ENCODE measurements at regions not wholly inside any gene's neighbourhood (a gene's known extent, or its start where the extent isn't known, plus 50 kb on each side); places are given as distances from the start of the nearest gene placed in this dataset.

- TF ChIP-seq CTCF (IDR thresholded peaks at IDR 0.05; ENCODE audit: insufficient read depth, low read length, severe bottlenecking): no peak
- Histone ChIP-seq H3K27me3 (ENCODE audit: control insufficient read depth, insufficient read depth, low read length) (no peaks in the 10 kb centered on the region), H3K4me3 (ENCODE audit: low read depth, low read length) (no peak overlapping the region), H3K36me3 (ENCODE audit: control insufficient read depth, insufficient read depth, low read length) (no peaks in the 10 kb centered on the region)
- DNase-seq (ENCODE audit: low read depth) (peak; percentile 18), FAIRE-seq (no peak)
These were observed 118.5 kb upstream of the OTUD4 start for GRCh38 chr4:145298885-145299284.

DNA sequence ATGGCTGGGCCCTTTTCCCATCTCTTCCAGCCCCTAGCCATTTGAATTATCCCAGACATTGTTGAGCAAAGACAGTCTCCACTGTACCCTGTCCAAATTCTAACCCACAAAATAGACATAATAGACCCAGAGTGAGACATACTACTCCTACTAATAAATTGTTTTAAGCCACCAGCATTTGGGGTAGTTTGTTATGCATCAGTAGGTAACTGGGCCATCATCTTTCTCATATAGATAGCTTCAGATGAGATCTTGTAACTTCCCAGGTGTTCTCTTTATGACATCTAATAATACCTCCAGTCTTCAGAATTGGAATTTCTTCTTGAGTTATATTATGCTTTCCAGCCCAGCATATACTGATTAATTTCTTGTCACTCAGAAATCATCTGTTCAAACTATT, 117.2 kb upstream of the OTUD4 start:
- FAIRE-seq: no peak
- Histone ChIP-seq H3K4me3 (ENCODE audit: low read depth, low read length) (no peak overlapping the region), H3K27me3 (ENCODE audit: control insufficient read depth, insufficient read depth, low read length) (no peaks in the 10 kb centered on the region), H3K36me3 (ENCODE audit: control insufficient read depth, insufficient read depth, low read length) (no peaks in the 10 kb centered on the region)
- no peak for TF ChIP-seq CTCF (IDR thresholded peaks at IDR 0.05; ENCODE audit: insufficient read depth, low read length, severe bottlenecking)
- no peak for DNase-seq (ENCODE audit: low read depth)

DNA sequence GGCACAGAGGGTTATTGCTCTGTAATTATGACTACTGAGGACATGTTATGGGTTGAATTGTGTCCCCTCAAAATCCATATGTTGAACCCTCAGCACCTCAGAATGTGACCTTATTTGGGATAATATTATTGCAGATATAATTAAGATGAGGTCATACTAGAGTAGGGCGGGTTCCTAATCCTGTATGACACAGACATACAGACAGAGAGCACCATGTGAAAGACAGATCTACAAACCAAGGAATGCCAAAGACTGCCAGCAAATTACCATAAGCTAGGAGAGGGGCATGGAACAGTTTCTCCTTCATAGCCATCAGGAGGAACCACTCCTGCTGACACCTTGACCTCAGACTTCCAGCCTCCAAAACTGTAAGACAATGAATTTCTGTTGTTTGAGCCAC, 115.2 kb upstream of the OTUD4 start:
- no peak for TF ChIP-seq CTCF (IDR thresholded peaks at IDR 0.05; ENCODE audit: insufficient read depth, low read length, severe bottlenecking)
- Histone ChIP-seq H3K27me3 (ENCODE audit: control insufficient read depth, insufficient read depth, low read length) (no peaks in the 10 kb centered on the region), H3K4me3 (ENCODE audit: low read depth, low read length) (no peak overlapping the region), H3K36me3 (ENCODE audit: control insufficient read depth, insufficient read depth, low read length) (no peaks in the 10 kb centered on the region)
- FAIRE-seq: no peak
- no peak for DNase-seq (ENCODE audit: low read depth)

DNA sequence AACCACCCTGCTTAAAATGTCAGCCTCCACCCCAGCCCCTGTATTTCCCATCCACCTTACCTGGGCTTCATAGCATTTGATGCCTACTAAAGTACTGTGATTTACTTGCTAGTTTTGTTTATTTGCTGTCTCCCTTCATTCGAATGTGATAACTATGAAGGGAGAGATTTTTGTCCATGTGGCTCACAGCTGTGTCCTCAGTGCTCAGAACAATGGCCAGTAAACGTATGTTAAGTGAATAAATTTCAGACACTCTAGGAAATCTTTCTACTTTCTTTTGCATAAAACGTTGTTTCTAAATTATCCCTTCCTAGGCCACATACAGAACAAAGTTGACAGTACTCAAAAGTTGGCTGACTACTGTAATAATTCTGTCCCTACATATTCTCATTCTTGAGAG, 114.7 kb upstream of the OTUD4 start:
- Histone ChIP-seq H3K4me3 (ENCODE audit: low read depth, low read length) (no peak overlapping the region), H3K27me3 (ENCODE audit: control insufficient read depth, insufficient read depth, low read length) (no peaks in the 10 kb centered on the region), H3K36me3 (ENCODE audit: control insufficient read depth, insufficient read depth, low read length) (no peaks in the 10 kb centered on the region)
- DNase-seq (ENCODE audit: low read depth) (no peak), FAIRE-seq (no peak)
- no peak for TF ChIP-seq CTCF (IDR thresholded peaks at IDR 0.05; ENCODE audit: insufficient read depth, low read length, severe bottlenecking)

DNA sequence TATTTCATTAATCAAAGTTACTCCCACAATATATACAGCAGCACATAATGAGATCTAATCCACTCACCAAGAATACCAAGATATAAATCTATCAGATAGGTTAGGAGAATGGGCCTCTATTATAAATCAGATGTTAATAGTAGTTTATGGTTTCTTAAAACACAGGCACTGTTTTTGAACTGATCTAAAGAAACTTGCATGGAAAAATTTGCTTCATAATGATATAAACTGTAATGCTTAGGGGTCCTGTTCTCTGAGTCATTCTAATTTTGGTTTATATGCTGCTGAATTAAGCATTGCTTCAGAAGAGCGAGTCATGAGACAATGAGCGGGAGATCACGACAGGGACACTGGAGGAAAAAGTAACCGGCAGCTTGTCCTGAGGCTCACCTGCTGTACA, 113.3 kb upstream of the OTUD4 start:
- H3K27me3 ChIP-seq (ENCODE audit: control insufficient read depth, insufficient read depth, low read length): no peaks in the 10 kb centered on the region
- no peak for DNase-seq (ENCODE audit: low read depth)
- no peaks in the 10 kb centered on the region for H3K36me3 ChIP-seq (ENCODE audit: control insufficient read depth, insufficient read depth, low read length)
- H3K4me3 ChIP-seq (ENCODE audit: low read depth, low read length): no peak overlapping the region
- TF ChIP-seq CTCF (IDR thresholded peaks at IDR 0.05; ENCODE audit: insufficient read depth, low read length, severe bottlenecking): no peak
- no peak for FAIRE-seq

GRCh38 chr4:145290955-145291354, 110.6 kb upstream of the OTUD4 start:
- Histone ChIP-seq H3K4me3 (ENCODE audit: low read depth, low read length) (no peak overlapping the region), H3K36me3 (ENCODE audit: control insufficient read depth, insufficient read depth, low read length) (no peaks in the 10 kb centered on the region), H3K27me3 (ENCODE audit: control insufficient read depth, insufficient read depth, low read length) (peaks cover 2% of the 10 kb centered on the region)
- FAIRE-seq (no peak), DNase-seq (ENCODE audit: low read depth) (no peak)
- TF ChIP-seq CTCF (IDR thresholded peaks at IDR 0.05; ENCODE audit: insufficient read depth, low read length, severe bottlenecking): no peak
